Endothelial cell of umbilical vein (primary cell): ENCODE measurements at regions not wholly inside any gene's neighbourhood (a gene's known extent, or its start where the extent isn't known, plus 50 kb on each side); places are given as distances from the start of the nearest gene placed in this dataset.

Experiments used
- BruUV-seq: library from RNA; stranded (reverse); fragments of 400-500 nt; replicated peaks from 2 replicates; lab custom pipeline; 2021; lab: Mats Ljungman, UMichigan
- CTCF ChIA-PET: fragments of 300-600, 350-600 bp; sonication (Branson Sonifier 250); formaldehyde crosslinking; loops from one replicate; lab custom pipeline; 2021; ENCODE audit warnings: antibody characterized with exemption, inconsistent platforms; lab: Charles Lee
- POLR2A ChIA-PET: fragments of 300-600, 350-600 bp; sonication (Branson Sonifier 250); formaldehyde crosslinking; loops from one replicate; lab custom pipeline; 2021; ENCODE audit warnings: antibody characterized with exemption, inconsistent platforms; lab: Charles Lee
- DNase-seq: peaks from one replicate; pipeline ENCODE4 v3.0.0-alpha.2; 2011; ENCODE audit warnings: low read depth, low spot score
- FAIRE-seq: peaks from 2 replicates; lab custom pipeline; 2011; peaks lifted over from hg19 to GRCh38; lab: Jason Lieb, UNC
- H2AFZ ChIP-seq: 2 replicates; pipeline ENCODE4 v1.6.0; 2012; ENCODE audit warnings: low read depth, low read length, control low read depth, inconsistent platforms
- H3K27ac ChIP-seq: 2 replicates; pipeline ENCODE4 v1.5.1; 2011; ENCODE audit warnings: low read depth, mild to moderate bottlenecking, control low read depth, low read length, moderate library complexity; ENCODE audit not compliant: insufficient read depth
- H3K27me3 ChIP-seq, 2 experiments: 2 replicates each; pipeline versions ENCODE4 v1.6.0 to v1.6.1; 2011; ENCODE audit warnings: low read length in 2 of 2, mixed read lengths in 1 of 2; ENCODE audit not compliant: control insufficient read depth in 2 of 2, insufficient read depth in 2 of 2
- H3K36me3 ChIP-seq, 2 experiments: 2 replicates in 1 of 2; 3 replicates in 1 of 2; pipeline ENCODE4 v1.5.1; 2011; ENCODE audit warnings: low read length in 2 of 2, mild to moderate bottlenecking in 1 of 2, moderate library complexity in 1 of 2; ENCODE audit not compliant: control insufficient read depth in 2 of 2, insufficient read depth in 2 of 2; ENCODE audit errors: extremely low read depth in 1 of 2
- H3K4me1 ChIP-seq: 3 replicates; pipeline ENCODE4 v1.5.1; 2011; ENCODE audit warnings: mild to moderate bottlenecking, low read length; ENCODE audit not compliant: control insufficient read depth, insufficient read depth; ENCODE audit errors: extremely low read depth
- H3K4me2 ChIP-seq: 2 replicates; pipeline ENCODE4 v1.6.1; 2011; ENCODE audit warnings: low read length, control low read depth, mixed read lengths; ENCODE audit not compliant: insufficient read depth
- H3K4me3 ChIP-seq, 3 experiments: fragments of 200-600 bp in 1 of 3; sonication (generic), shearing (Covaris generic) in 1 of 3; replicated peaks in 1 of 3; 2 replicates each; pipeline ENCODE4 v1.5.1; 2011 to 2016; ENCODE audit warnings: control low read depth in 3 of 3, low read length in 3 of 3, mild to moderate bottlenecking in 2 of 3, inconsistent platforms in 1 of 3, low read depth in 1 of 3, moderate library complexity in 1 of 3; ENCODE audit not compliant: insufficient read depth in 1 of 3
- H3K79me2 ChIP-seq: 2 replicates; pipeline ENCODE4 v1.6.0; 2012; ENCODE audit warnings: low read length, inconsistent platforms; ENCODE audit not compliant: control insufficient read depth, insufficient read depth
- H3K9ac ChIP-seq: replicated peaks from 2 replicates; pipeline ENCODE3; 2011; ENCODE audit warnings: low read length, control low read depth; ENCODE audit not compliant: insufficient read depth; ENCODE audit errors: extremely low read depth
- H3K9me1 ChIP-seq: replicated peaks from 3 replicates; pipeline ENCODE4 v1.6.0; 2011; ENCODE audit warnings: mild to moderate bottlenecking, low read length; ENCODE audit not compliant: control insufficient read depth, insufficient read depth; ENCODE audit errors: extremely low read depth
- H3K9me3 ChIP-seq: replicated peaks from 2 replicates; pipeline ENCODE4 v1.5.1; 2012; ENCODE audit warnings: low read length, inconsistent platforms; ENCODE audit not compliant: control insufficient read depth, insufficient read depth
- H4K20me1 ChIP-seq: replicated peaks from 2 replicates; pipeline ENCODE3; 2011; ENCODE audit warnings: mild to moderate bottlenecking, low read length; ENCODE audit not compliant: control insufficient read depth, insufficient read depth; ENCODE audit errors: extremely low read depth
- CTCF ChIP-seq, 2 donors: IDR thresholded peaks; 1 replicate in 1 of 2; 2 replicates in 1 of 2; pipeline ENCODE4 v1.5.1; 2011; ENCODE audit warnings: low read length in 2 of 2, mild to moderate bottlenecking in 2 of 2, moderate library complexity in 2 of 2, control low read depth in 1 of 2, inconsistent platforms in 1 of 2, low read depth in 1 of 2; ENCODE audit not compliant: insufficient read depth in 1 of 2; ENCODE audit errors: extremely low read depth in 1 of 2
- EZH2 ChIP-seq: IDR thresholded peaks from 2 replicates; pipeline ENCODE4 v1.6.1; 2012; ENCODE audit warnings: borderline replicate concordance, low read depth, mild to moderate bottlenecking, moderate library complexity, low read length, inconsistent platforms; ENCODE audit not compliant: severe bottlenecking
- FOS ChIP-seq: IDR thresholded peaks from 2 replicates; pipeline ENCODE4 v1.6.1; 2011; ENCODE audit warnings: mild to moderate bottlenecking, low read length, moderate library complexity, borderline replicate concordance; ENCODE audit not compliant: insufficient read depth
- GATA2 ChIP-seq: IDR thresholded peaks from 2 replicates; pipeline ENCODE4 v1.7.0; 2011; ENCODE audit warnings: low read depth, mild to moderate bottlenecking, moderate library complexity, mixed read lengths, low read length; ENCODE audit not compliant: insufficient read length, insufficient read depth
- JUN ChIP-seq: IDR thresholded peaks from 2 replicates; pipeline ENCODE4 v1.6.1; 2011; ENCODE audit warnings: borderline replicate concordance, low read depth; ENCODE audit not compliant: insufficient read length, insufficient read depth
- MAX ChIP-seq: IDR thresholded peaks from 2 replicates; pipeline ENCODE4 v1.6.1; 2011; ENCODE audit not compliant: insufficient read depth, insufficient read length
- MYC ChIP-seq: IDR thresholded peaks from one replicate; pipeline ENCODE4 v1.6.1; 2011; ENCODE audit warnings: mild to moderate bottlenecking, low read depth, low read length
- POLR2A ChIP-seq: IDR thresholded peaks from 2 replicates; pipeline ENCODE4 v1.6.1; 2012; ENCODE audit warnings: low read depth, mild to moderate bottlenecking, control low read depth, low read length
- POLR2AphosphoS5 ChIP-seq: IDR thresholded peaks from 2 replicates; pipeline ENCODE4 v1.6.1; 2012; ENCODE audit warnings: low read depth, mild to moderate bottlenecking, control low read depth, low read length, moderate library complexity; ENCODE audit not compliant: insufficient read depth
- dilution Hi-C: fragments of 300-500 bp; cut with MboI; formaldehyde crosslinking; loops from one replicate; pipeline ENCODE4 v1.15.0; 2019; ENCODE audit warnings: low sequenced_read_pairs; ENCODE audit not compliant: extremely low pct_ligation_motif_present
- intact Hi-C: fragments of 100-400 bp; cut with micrococcal nuclease; formaldehyde crosslinking; loops from one replicate; pipeline ENCODE4 v1.10.0; 2022

- Histone ChIP-seq H3K4me3 (no peak overlapping the region), H3K4me1 (no peaks in the 10 kb centered on the region), H3K9me1 (no peaks in the 10 kb centered on the region), H3K79me2 (no peaks in the 10 kb centered on the region), H3K9ac (no peak overlapping the region), H3K4me2 (no peak overlapping the region), H3K27me3 (no peaks in the 10 kb centered on the region), H3K27ac (no peak overlapping the region), H4K20me1 (no peaks in the 10 kb centered on the region), H3K9me3 (no peaks in the 10 kb centered on the region), H2AFZ (no peak overlapping the region), H3K36me3 (no peaks in the 10 kb centered on the region)
- dilution Hi-C loops (no loop called here), intact Hi-C loops (no loop called here)
- FAIRE-seq (no peak), DNase-seq (no peak)
- CTCF ChIA-PET: no interaction called here
- no peak for TF ChIP-seq CTCF (IDR thresholded peaks at IDR 0.05; ENCODE audit: extremely low read depth in 1 of 2, insufficient read depth in 1 of 2, low read depth in 1 of 2, low read length in 2 of 2)
- TF ChIP-seq JUN: no peak
- TF ChIP-seq MAX: no peak
- TF ChIP-seq EZH2: no peak
- no peak for TF ChIP-seq FOS
- TF ChIP-seq POLR2AphosphoS5: no peak
- no peak for TF ChIP-seq GATA2
- TF ChIP-seq POLR2A: no peak
- TF ChIP-seq MYC: no peak
- no TSS peak for BruUV-seq
- POLR2A ChIA-PET: no interaction called here
Measured at GRCh38 chr1:80922906-80923305, 877.8 kb upstream of the ADGRL2 start.
